Renal cortical epithelial cell (primary cell): ENCODE measurements at regions not wholly inside any gene's neighbourhood (a gene's known extent, or its start where the extent isn't known, plus 50 kb on each side); places are given as distances from the start of the nearest gene placed in this dataset.
"Not testable (repeated sequence)": the region's sequence is repeated elsewhere in the genome, so short reads cannot be mapped to it uniquely, and the experiment has no call there.

Source experiments
- DNase-seq: peaks from one replicate; pipeline ENCODE4 v3.0.0-alpha.2; 2011; ENCODE audit warnings: low read depth

DNA sequence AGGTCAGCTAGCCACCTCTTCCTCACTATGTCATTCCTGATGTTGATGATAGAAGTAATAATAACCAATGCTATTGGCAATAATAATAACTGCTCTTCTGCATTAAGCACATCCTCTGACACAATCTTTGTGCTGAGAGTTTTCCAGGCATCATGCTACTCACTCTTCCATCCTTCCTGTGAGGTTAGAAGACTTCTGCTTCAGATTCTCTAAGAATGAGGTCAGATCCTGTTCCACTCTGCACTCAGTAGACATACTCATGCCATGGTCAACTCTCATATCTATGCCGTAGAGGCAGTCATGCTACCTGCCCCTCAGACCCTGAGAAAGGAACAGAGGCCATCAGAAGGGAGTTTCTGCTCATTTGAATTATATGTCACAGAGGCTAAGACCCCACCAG, 98.1 kb upstream of the TOP1 start:
- no peak for DNase-seq

DNA sequence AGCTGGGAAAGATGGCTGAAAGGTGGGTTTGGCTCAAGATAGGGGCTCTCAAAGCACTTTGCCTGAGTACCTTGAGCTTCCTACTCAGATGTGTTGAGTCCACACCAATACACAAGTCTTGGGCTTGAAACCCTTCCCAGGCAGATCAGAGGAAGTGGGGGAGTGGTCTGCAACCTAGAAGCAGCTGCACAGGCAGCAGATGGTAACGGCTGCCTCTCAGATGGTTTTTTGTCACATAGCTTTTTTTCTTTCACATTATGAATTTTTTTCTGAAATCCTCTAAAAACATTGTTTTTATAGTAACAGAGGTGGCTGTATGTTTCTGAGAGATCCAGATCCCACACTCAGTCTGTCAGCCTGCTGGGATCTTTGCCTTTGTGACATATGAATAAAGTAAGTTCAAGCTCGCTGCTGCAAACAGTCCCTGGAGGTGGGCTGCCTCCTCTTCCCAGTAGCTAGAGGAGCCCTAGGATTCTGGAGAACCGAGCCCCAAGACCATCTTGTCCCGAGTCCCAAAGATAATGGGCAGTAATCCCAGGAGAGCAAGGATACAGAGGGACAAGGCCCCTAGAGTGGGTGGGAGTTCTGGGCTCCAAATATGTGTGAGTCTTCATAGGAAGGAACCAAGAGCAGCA, 97.1 kb upstream of the TOP1 start:
- no peak for DNase-seq

DNA sequence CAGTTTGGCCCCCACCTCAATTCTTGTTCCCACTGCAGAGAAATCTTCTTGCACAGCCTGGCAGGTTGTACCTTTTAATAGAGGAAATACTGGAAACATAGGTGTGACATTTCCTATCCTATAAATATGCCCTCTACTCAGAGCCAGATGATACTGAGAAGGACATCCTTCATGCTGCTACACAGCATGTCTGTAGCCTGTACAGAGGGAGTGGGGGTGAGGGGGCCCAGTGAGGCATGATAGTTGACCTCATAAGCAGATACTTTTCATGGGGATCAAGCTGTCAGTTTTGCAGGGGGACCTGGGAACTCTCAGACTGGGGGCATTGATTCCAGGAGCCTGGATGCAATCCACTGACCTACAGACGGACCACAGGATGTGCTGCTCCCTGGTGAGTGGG, 96.2 kb upstream of the TOP1 start:
- no peak for DNase-seq

DNA sequence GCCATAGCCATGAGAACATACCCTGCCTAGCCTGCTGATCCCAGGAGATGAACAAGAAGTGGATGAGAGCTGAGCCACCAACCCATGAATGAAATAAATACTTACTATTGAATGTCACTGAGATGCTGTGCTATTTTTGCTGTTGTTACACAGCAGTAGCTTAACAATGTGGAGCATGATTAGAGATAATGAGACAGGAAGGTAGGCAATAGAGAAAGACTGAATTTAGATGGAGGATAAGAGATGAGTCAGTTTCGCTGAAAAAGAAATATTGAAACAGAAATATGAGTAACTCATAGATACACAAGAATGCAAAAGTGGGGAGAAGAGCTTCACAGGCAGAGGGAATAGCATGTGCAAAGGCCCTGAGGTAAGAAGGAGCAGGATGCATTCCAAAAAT, 94.9 kb upstream of the TOP1 start:
- DNase-seq: no peak

DNA sequence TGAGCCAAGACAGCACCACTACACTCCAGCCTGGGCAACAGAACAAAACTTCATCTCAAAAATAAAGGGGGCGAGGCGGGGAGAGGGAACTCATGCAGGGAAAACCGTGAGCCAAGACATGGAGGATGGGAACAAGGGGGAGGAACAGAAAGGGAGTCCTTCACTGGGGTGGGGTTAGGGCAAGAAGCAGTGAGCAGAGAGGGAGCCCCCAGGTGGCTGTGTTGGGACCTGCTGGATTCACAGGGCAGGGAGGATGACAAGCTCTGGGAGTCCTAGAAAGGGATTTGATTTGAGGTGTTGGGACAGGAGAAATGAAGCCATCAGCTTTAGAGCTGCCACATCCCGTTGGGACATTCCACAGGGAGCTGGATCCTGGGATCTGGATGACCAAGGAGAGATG, 90.6 kb upstream of the TOP1 start:
- DNase-seq: no peak

DNA sequence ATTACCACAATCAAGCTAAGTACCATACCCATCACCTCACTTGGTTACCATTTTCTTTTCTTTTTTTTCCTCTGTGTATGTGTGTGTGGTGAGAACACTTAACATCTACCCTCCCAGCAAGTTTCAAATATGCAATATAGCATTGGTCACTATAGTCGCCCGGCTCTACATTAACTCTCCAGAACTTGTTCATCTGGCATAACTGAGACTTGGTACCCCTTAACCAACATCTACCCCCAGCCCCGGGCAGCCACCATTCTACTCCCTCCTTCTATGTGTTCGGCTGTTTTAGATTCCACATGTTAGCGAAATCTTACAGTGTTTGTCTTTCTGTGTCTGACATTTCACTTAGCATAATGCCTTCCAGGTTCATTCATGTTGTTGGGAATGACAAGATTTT, 89.0 kb upstream of the TOP1 start:
- DNase-seq: no peak

DNA sequence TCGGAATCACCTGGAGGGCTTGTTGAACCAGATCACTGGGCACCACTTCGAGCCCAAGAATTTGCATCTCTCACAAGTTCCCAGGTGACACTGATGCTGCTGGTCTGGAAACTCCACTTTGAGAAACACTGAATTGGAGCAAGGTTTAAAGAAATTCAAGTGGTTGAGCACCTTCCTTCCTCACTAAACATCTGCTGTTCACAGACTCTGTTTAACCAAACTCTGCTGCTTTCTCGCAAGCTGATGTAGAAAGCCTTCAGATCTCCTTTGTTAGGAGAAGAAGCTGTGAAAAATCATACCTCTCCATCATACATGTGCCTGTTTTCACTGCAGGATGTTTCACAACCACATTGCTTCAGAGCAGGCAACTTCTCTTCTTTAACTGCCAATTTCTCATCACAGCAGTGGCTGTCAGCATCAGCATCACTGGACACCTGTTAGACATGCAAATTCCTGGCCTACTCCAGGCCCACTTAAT, 87.5 kb upstream of the TOP1 start:
- DNase-seq: no peak

DNA sequence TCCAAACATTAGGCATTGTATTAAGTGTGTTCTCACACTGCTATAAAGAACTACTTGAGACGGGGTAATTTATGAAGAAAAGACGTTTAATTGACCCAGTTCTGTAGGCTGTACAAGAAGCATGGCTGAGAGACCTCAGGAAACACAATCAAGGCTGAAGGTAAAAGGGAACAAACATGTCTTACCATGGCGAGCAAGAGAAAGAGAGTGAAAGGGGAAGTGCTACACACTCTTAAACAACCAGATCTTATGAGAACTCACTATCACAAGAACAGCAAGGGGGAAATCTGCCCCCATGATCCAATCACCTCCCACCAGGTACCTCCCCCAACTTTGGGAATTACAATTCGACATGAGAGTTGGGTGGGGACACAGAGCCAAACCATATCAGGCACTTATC, 86.6 kb upstream of the TOP1 start:
- DNase-seq: no peak

DNA sequence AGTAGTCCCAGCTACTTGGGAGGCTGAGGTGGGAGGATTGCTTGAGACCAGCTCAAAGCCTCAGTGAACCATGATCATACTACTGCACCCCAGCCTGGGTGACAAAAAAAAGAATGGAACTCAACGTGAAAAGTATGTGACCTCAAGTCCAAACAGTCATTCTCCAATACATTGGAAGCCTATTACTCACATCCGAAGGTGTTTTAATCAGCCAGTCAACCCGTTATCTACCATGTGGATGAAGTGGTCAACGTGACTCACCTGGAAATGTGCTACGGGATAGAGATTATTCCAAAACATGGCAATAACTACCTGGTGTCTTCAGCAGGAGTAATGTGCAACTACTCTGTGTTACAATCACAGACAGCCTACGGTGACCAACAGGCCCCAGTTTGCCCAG, 85.8 kb upstream of the TOP1 start:
- no peak for DNase-seq

DNA sequence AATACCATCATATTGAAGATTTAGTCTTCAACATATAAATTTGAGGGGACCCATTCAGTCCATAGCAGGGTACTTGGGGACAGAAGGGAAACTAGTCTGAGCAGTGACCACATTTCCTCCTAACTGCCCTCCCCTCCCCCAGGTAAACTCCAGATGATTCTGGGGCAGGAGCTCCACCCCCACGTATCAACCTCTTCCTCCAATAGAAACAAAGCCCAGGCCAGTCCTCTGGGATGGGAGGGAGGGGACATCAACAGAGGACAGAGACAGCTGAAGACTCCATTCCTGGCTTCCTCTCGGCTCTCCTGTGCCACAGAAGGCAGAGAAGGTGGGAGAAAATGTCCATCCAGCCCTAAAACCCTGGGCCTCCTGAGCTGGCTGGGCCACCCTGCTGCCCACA, 85.0 kb upstream of the TOP1 start:
- DNase-seq: no peak

DNA sequence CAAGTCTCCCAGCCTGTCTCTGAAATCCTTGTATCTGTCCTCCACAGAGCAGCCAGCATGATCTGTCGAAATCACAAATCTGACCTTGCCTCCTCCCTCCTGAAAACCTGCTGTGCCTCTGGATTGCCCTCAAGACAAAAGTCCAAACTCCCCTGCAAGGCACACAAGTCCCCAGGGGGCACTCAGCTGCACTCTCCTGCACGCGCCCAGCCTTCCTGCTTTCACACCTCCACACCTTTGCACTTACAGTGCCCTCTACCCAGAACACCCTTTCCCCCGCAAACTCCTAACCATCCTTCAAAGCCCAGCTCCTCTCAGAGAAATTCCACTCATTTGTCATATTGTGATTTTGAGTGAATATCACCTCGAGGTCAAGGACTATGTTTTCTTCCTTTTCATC, 83.4 kb upstream of the TOP1 start:
- DNase-seq: no peak

DNA sequence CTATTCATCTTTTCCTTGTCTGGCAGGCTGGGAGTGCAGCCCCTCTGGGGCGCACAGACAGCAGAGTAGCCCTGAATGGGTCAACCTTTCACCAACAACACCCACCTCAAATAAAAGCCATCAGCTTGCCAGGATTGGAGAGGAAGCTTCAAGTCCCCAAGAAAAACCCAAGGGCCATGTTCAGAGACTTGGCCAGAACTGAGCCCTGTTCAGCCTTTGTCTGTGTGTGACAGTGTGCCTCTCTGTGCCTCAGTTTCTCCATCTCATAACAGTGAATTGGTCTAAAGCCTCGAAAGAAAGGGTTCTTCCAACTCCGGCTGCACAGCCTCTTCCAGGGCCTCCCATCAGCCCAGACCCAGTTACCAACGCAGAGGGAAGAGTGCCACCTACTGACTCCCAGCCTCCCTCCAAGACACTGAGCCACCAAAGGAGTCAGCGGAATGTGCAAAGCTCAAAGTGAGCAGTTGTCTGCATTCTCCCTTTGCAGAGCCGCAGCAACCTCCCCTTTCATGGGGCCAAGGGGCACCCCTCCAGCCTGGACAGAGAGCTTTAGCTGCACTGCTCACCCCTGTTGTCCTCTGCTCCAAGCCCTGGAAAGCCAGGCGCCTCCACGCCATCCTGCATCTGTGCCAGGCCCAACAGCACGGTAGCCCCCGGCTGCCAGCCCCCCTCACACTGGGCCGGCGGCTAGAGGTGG, 82.7 kb upstream of the TOP1 start:
- peak; percentile 2 for DNase-seq

DNA sequence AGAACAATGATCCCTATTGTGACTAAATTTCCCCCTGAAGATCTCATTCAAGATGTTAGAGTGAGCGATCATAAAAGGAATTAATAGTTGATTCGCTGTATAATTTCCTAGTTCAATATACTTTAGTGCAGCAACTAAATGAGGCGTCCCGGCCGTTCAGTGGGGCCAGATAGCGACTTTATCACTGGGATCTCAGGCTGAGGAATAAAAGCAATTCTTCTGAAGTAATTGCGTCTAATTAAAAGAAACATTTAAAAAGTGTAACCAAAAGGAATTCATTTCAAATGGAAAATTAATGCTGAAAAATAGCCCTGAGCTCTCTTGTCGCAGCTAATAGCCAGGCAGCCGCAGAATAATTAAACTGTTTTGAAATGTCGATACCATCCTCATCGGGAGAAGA, 82.2 kb upstream of the TOP1 start:
- no peak for DNase-seq

DNA sequence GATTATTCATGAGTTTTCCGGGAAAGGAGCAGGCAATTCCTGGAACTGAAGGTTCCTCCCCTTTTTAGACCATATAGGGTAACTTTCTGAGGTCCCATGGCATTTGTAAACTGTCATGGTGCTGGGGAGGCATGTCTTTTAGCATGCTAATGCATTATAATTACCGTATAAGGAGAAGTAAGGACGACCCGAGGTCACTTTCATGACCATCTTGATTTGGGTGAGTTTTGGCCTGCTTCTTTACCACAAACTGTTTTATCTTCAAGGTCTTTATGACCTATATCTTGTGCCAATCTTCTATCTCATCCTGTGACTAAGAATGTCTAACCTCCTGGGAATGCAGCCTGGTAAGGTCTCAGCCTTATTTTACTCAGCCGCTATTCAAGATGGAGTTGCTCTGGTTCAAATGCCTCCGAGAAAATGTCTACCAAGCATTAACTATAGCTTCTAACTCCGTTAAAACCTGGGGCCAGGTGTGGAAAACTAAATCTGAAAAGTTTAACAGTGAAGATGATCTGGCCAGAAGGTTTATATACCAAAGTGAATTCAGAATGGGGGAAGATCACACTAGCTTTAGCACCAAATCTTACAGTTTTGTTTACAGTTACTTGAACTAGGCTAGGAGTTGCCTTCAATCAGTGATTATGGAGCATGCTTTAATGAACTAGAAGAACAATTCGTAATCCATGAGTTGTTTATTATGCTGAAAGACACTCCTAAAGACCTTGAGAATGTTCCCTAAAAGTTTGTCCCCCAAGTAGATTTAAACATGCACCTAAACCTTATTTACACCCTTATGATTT, 80.0 kb upstream of the TOP1 start:
- no peak for DNase-seq

DNA sequence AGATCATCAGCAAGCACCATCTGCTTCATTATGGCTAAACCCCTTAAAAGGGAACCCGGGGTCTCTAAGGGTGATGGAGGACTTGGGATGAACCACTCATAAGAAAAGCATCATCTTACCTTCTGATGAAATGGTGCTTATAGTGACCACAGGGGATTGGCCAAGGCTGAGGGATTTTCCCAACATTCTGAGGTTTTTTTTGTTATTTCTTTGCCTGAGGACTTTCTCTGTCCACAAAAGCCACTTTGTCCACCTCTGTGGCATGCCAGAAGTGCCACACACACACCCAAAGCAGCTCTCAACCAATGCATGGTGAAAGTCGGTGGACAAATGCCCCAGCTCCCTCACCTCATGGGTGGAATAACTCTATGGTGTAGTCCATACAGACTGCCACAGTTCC, 79.3 kb upstream of the TOP1 start:
- DNase-seq: no peak

DNA sequence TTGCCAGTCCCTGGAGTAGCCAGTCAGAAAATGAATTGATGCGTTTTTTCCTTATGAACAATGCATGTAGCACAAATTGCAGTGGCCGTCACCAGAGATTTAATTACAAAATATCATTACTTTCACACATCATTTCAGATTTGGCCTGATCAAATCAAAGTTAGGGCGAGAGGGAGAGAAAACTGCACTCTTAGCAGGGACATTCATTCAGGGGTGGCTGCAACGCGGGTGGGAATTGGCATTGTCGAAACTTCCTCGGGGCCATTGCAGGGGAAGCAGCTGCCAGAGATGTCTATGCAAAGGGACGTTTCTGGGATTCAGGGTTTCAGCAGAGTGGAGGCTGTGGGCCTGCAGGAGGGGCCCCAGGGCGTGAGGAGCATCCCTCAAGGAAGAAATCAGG, 76.5 kb upstream of the TOP1 start:
- no peak for DNase-seq

DNA sequence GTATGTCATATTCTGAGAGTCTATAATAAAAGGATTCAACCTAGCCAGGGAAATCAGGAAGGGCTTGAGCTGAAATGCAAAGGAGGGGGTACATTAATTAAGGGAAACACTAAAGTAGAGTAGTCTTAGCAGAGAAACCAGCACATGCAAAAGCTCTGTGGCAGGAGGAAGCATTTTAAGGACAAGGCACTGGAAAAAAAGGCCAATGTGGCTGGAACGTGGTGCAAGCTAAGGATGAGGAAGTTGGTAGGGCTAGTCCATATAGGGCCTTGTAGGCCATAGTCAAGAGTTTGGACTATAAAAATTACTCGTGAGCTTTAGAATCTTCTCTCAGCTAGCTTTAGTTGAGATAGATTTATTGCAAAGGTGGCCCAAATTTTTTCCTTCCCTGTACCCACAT, 75.2 kb upstream of the TOP1 start:
- no peak for DNase-seq

DNA sequence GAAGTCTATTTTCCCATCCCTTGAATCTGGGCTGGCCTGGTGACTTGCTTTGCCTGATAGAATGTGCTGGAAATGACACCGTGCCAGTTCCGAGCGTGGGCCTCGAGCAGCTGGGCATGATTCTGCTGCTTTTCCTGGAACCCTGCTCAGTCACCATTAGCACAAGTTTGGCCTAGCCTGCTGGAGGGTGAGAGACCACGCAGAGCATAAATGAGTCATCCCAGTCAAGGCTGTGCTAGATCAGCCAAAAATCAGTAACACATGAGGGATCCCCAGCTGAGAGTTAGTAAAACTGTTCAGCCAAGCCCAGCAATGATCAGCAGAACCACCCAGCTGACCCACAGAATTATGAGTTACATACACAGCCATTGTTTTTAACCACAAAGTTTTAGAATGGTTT, 74.8 kb upstream of the TOP1 start:
- DNase-seq: peak; percentile 15

DNA sequence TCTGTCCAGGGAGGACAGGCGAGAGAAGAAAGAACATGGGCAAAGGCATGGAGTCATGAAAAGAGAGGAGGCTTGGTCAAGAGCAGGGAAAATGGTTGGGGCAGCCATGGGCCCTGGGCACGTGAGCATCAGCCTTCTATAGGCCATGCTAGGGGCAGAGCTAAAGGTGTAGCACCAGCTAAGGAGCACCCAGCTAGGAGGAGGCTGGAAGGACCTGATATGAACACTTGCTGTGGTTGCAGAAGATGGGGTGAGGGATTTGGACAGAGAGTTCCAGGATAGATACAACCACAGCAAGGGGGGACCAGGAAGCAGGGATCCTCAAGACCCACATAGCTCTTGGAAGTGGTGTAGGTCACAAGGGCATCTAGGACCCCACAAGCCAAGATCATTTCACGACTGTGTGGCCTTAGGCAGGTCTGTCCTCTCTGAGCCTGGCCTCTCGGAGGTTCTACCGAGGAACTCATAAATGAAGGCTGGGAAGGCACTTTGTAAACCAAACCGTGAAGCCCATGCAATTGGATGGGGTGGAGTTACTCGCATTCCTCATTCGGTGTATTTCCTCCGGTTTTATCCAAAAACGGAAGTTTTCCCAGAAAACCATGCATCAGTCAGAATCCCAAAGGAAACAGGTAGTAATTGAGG, 74.0 kb upstream of the TOP1 start:
- no peak for DNase-seq

DNA sequence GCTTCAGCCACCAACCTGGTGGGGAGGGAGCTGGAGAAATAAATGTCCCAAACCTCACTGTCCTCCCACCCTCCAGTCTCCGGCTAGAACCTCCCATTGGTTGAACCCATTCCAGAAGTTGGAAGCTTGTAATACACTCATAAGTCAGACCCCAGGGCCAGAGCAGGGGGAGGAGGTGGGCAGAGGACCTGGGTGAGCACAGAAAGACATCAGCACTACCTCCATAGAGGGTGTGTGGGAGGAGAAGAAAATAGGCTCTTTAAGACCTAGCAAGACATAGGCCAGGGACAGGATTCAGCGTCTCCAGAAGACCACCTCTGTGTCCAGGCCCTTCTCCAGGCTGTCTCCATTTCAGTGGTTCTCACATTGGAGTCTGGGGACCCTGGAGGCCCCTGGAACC, 73.3 kb upstream of the TOP1 start:
- no peak for DNase-seq

DNA sequence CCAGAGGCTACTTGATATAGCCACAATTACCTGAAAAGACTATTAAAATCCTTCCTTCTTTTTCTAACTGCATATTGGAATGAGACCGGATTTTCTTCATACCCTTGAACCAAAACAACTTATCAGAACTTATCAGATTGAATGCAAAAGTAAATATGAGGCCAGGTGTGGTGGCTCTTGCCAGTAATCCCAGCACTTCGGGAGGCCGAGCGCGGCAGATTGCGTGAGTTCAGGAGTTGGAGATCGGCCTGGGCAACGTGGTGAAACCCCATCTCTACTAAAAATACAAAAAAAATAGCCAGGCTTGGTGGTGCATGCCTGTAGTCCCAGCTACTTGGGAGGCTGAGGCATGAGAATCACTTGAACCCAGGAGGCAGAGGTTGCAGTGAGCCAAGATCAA, 72.8 kb upstream of the TOP1 start:
- not testable (repeated sequence) for DNase-seq

DNA sequence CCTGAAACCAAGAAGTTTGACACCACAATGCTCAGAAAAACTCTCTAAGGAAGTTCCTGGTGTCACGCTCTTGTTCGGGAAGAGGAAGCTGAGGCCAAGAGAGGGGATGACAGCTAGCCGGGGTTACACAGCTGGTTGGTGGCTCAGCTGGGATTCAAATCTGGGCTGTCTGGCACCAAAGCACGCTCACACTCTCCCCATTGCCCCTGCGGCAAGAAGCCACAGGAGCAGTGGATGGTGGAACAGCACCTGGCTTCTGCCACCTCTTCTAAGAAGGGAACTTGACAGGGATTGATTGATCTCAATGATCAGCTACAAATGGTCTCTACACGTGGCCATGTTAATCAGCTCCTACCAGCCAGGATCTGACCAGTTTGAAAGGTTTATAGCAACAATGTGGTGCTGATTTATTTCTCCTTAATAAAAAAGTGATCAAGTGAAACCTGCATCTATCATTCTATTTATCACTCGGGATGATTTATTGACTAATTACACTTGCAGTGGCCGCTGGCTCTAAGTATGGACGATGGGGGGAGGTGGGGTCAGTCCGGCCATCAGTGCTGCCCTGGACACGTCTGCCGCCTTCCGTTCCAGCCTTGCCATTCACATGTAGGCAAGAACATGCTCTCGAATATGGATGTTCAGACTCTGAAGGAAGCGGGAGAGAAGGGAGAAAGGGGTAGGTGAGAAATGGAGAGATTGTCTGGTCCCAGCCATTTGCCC, 71.9 kb upstream of the TOP1 start:
- DNase-seq: no peak
